K562 (cell line): ENCODE measurements at regions not wholly inside any gene's neighbourhood (a gene's known extent, or its start where the extent isn't known, plus 50 kb on each side); places are given as distances from the start of the nearest gene placed in this dataset.
A peak's percentile ranks its signal among the peaks of the same experiment; 100 is the strongest.

Source experiments
- ATAC-seq: fragments of 200-7000 bp; cut with Tn5 transposase; 3 replicates; pipeline ENCODE4 v1.9.1; 2020; ENCODE audit warnings: moderate library complexity
- BruUV-seq: library from RNA; stranded (reverse); fragments of 400-500 nt; replicated peaks from 2 replicates; lab custom pipeline; 2021; lab: Mats Ljungman, UMichigan
- CTCF ChIA-PET: fragments of 300-600 bp; formaldehyde crosslinking; extraction: SDS; loops from one replicate; lab custom pipeline; 2021; ENCODE audit warnings: low intra/inter-chr PET ratio; lab: Yijun Ruan, JAX
- POLR2A ChIA-PET: fragments of 300-600, 350-650 bp; sonication (Branson Sonifier 250); formaldehyde crosslinking; extraction: SDS; loops from one replicate; lab custom pipeline; 2021; ENCODE audit warnings: antibody characterized with exemption, inconsistent platforms; lab: Yijun Ruan, JAX
- DNase-seq, 4 experiments: peaks; one replicate each; pipeline versions ENCODE4 v3.0.0 to v3.0.0-alpha.2; 2011 to 2018; ENCODE audit warnings: low spot score in 3 of 4, mixed read lengths in 3 of 4; ENCODE audit errors: extremely low read depth in 1 of 4
- FAIRE-seq: peaks from 2 replicates; lab custom pipeline; 2011; peaks lifted over from hg19 to GRCh38; lab: Jason Lieb, UNC
- H2AFZ ChIP-seq: 2 replicates; pipeline ENCODE4 v1.6.0; 2011; ENCODE audit warnings: low read depth, low read length, control low read depth, inconsistent platforms
- H3K27ac ChIP-seq: fragments of 200-600 bp; 3 replicates; pipeline ENCODE4 v1.8.0; 2011; ENCODE audit warnings: low read depth, mild to moderate bottlenecking, control low read depth, inconsistent platforms, low read length, moderate library complexity, mixed read lengths; ENCODE audit errors: extremely low read depth
- H3K27me3 ChIP-seq, 2 experiments: fragments of 300-600 bp in 1 of 2; 2 replicates in 1 of 2; 3 replicates in 1 of 2; pipeline versions ENCODE4 v1.6.0 to v1.8.0; 2011; ENCODE audit warnings: inconsistent platforms in 2 of 2, low read length in 2 of 2, mild to moderate bottlenecking in 1 of 2, mixed read lengths in 1 of 2, moderate library complexity in 1 of 2; ENCODE audit not compliant: control insufficient read depth in 2 of 2, insufficient read depth in 2 of 2
- H3K36me3 ChIP-seq: fragments of 300-600 bp; 3 replicates; pipeline ENCODE4 v1.8.0; 2011; ENCODE audit warnings: mild to moderate bottlenecking, low read length, inconsistent platforms; ENCODE audit not compliant: control insufficient read depth, insufficient read depth
- H3K4me1 ChIP-seq, 2 experiments: fragments of 200-600 bp in 1 of 2; replicated peaks in 1 of 2; 2 replicates in 1 of 2; 3 replicates in 1 of 2; pipeline versions ENCODE4 v1.5.1 to v1.8.0; 2011; ENCODE audit warnings: inconsistent platforms in 2 of 2, low read length in 2 of 2, mild to moderate bottlenecking in 1 of 2, mixed read lengths in 1 of 2, moderate library complexity in 1 of 2; ENCODE audit not compliant: control insufficient read depth in 2 of 2, insufficient read depth in 2 of 2
- H3K4me2 ChIP-seq: 2 replicates; pipeline ENCODE4 v1.6.1; 2011; ENCODE audit warnings: low read length, control low read depth, inconsistent platforms, mixed read lengths; ENCODE audit not compliant: insufficient read depth
- H3K4me3 ChIP-seq: fragments of 200-600 bp; sonication (generic), shearing (Covaris generic); 2 replicates; pipeline ENCODE4 v1.5.1; 2016; ENCODE audit warnings: control low read depth, inconsistent platforms
- H3K79me2 ChIP-seq: fragments of 200-600 bp; 3 replicates; pipeline ENCODE4 v1.8.0; 2011; ENCODE audit warnings: low read length, inconsistent platforms; ENCODE audit not compliant: control insufficient read depth, insufficient read depth
- H3K9ac ChIP-seq, 2 experiments: 2 replicates each; pipeline versions ENCODE4 v1.6.0 to v1.6.1; 2011; ENCODE audit warnings: low read depth in 2 of 2, low read length in 2 of 2, control low read depth in 1 of 2, inconsistent platforms in 1 of 2, mild to moderate bottlenecking in 1 of 2, mixed read lengths in 1 of 2; ENCODE audit not compliant: insufficient read depth in 1 of 2
- H3K9me1 ChIP-seq: one replicate; pipeline ENCODE4 v1.6.0; 2011; ENCODE audit warnings: inconsistent platforms, mild to moderate bottlenecking, low read length, moderate library complexity; ENCODE audit not compliant: control insufficient read depth, insufficient read depth
- H3K9me3 ChIP-seq: replicated peaks from 2 replicates; pipeline ENCODE4 v1.5.1; 2011; ENCODE audit warnings: low read depth, low read length, inconsistent platforms; ENCODE audit not compliant: control insufficient read depth, insufficient read depth
- H4K20me1 ChIP-seq: replicated peaks from 2 replicates; pipeline ENCODE4 v1.6.1; 2011; ENCODE audit warnings: low read length, inconsistent platforms, mixed read lengths; ENCODE audit not compliant: control insufficient read depth, insufficient read depth
- C11orf30 ChIP-seq: fragments of 450-650 bp; IDR thresholded peaks from 2 replicates; pipeline ENCODE4 v1.6.1; 2016; ENCODE audit warnings: low read depth, mild to moderate bottlenecking
- CCNT2 ChIP-seq: IDR thresholded peaks from 2 replicates; pipeline ENCODE4 v1.6.1; 2011; ENCODE audit warnings: borderline replicate concordance, low read depth, mild to moderate bottlenecking, moderate library complexity, mixed read lengths, low read length; ENCODE audit not compliant: insufficient read length; ENCODE audit errors: extremely low read depth
- MAFF ChIP-seq: IDR thresholded peaks from 2 replicates; pipeline ENCODE4 v1.6.1; 2012; ENCODE audit warnings: low read length, improper control_type of control experiment
- MAFG ChIP-seq: fragments of 450-650 bp; conservative IDR thresholded peaks from 2 replicates; pipeline ENCODE4 v1.6.1; 2016; ENCODE audit warnings: missing genetic modification characterization, missing compliant biosample characterization
- MAFK ChIP-seq: IDR thresholded peaks from 2 replicates; pipeline ENCODE4 v1.6.1; 2011; ENCODE audit warnings: low read length, improper control_type of control experiment
- RBFOX2 ChIP-seq: fragments of 200-400 bp; formaldehyde crosslinking; IDR thresholded peaks from 2 replicates; pipeline ENCODE4 v1.6.1; 2017; ENCODE audit warnings: low read depth, mild to moderate bottlenecking, low read length, moderate library complexity
- SREBF1 ChIP-seq: fragments of 150-350 bp; IDR thresholded peaks from 2 replicates; pipeline ENCODE4 v1.6.1; 2014; ENCODE audit warnings: antibody characterized with exemption, low read depth, low read length, borderline replicate concordance
- TAF1 ChIP-seq: IDR thresholded peaks from 2 replicates; pipeline ENCODE4 v1.6.1; 2011; ENCODE audit warnings: mild to moderate bottlenecking, low read length, moderate library complexity; ENCODE audit not compliant: insufficient read depth, control insufficient read depth, severe bottlenecking; ENCODE audit errors: extremely low read depth
- ZNF143 ChIP-seq: sonication (generic); formaldehyde crosslinking; IDR thresholded peaks from 2 replicates; pipeline ENCODE4 v1.9.0; 2022; ENCODE audit warnings: mild to moderate bottlenecking, missing genetic modification reagents
- ZNF263 ChIP-seq: sonication (generic); formaldehyde crosslinking; IDR thresholded peaks from 2 replicates; pipeline ENCODE4 v1.8.0; 2022; ENCODE audit warnings: mild to moderate bottlenecking, missing genetic modification reagents, borderline replicate concordance
- ZNF316 ChIP-seq: fragments of 450-650 bp; IDR thresholded peaks from 2 replicates; pipeline ENCODE4 v1.6.1; 2016
- WGBS: fragments of 100-300 bp; shearing (Covaris generic); methylation state at CpG from one replicate; pipeline ENCODE4 v1.1.6; 2016; ENCODE audit warnings: low coverage, mixed read lengths; ENCODE audit not compliant: insufficient coverage; ENCODE audit errors: missing lambda C conversion rate; 5-methylcytosine and 5-hydroxymethylcytosine counted together
- in situ Hi-C: fragments of 300-500 bp; cut with MboI; formaldehyde crosslinking; loops from 4 replicates; pipeline ENCODE4 v1.15.0; 2018; ENCODE audit warnings: inconsistent platforms, mixed read lengths
- intact Hi-C: fragments of 100-400 bp; cut with micrococcal nuclease; formaldehyde crosslinking; loops from 2 replicates; pipeline ENCODE4 v1.14.2; 2022
- TF ChIP-seq, protein P1 (sequence below): fragments of 450-650 bp; IDR thresholded peaks from one replicate; pipeline ENCODE4 v1.6.1; 2018; ENCODE audit warnings: mild to moderate bottlenecking, moderate library complexity; ENCODE audit not compliant: partially characterized antibody
- TF ChIP-seq, protein P2 (sequence below): fragments of 450-650 bp; IDR thresholded peaks from 2 replicates; pipeline ENCODE4 v1.7.1; 2018; ENCODE audit warnings: mild to moderate bottlenecking, low read depth; ENCODE audit not compliant: partially characterized antibody

DNA sequence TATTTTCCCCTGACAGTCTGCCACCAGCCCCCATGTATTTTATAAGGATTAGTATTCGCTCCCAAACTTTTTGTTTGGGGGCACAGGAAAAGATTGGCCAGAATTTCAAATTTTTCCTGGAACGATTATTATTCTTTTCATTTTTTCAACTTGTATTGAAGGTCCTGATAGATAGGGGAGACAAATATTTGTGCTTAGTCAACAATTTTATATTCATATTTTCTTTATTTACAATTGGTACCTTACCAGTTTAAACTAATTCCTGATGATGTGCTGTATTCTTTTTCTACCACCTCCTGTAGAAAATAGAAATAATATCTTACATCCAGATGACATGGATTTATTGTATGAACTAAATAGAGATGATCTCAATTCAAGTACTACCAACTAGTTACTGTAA, 60.7 kb upstream of the TSLP start:
- ChIA-PET POLR2A (no interaction called here), CTCF (no interaction called here)
- Histone ChIP-seq H3K4me3 (no peak overlapping the region), H3K9ac (no peak overlapping the region), H3K9me3 (no peaks in the 10 kb centered on the region), H2AFZ (no peak overlapping the region), H3K27me3 (no peaks in the 10 kb centered on the region), H3K4me1 (no peaks in the 10 kb centered on the region), H3K36me3 (no peaks in the 10 kb centered on the region), H3K79me2 (no peaks in the 10 kb centered on the region), H3K27ac (no peak overlapping the region), H3K9me1 (no peaks in the 10 kb centered on the region), H3K4me2 (no peak overlapping the region), H4K20me1 (no peaks in the 10 kb centered on the region)
- ATAC-seq (no peak), FAIRE-seq (no peak), DNase-seq (no peak)
- WGBS, result 0% methylated on average over 2 of the region's 2 CpGs
- no TSS peak for BruUV-seq
- in situ Hi-C loops, result no loop called here
- intact Hi-C loops, result no loop called here
- TF ChIP-seq MAFF (peak; percentile 13; the same call in 1 of the 2 replicates), MAFG (tag) (peak; percentile 52), ZNF143 (CRISPR knock-in tag) (no peak), MAFK (0 out of 2 replicates have a peak, but pooled peaks have one; percentile 13), C11orf30 (peak; percentile 56; the same call in 1 of the 2 replicates), ZNF316 (peak; percentile 74), RBFOX2 (no peak)

DNA sequence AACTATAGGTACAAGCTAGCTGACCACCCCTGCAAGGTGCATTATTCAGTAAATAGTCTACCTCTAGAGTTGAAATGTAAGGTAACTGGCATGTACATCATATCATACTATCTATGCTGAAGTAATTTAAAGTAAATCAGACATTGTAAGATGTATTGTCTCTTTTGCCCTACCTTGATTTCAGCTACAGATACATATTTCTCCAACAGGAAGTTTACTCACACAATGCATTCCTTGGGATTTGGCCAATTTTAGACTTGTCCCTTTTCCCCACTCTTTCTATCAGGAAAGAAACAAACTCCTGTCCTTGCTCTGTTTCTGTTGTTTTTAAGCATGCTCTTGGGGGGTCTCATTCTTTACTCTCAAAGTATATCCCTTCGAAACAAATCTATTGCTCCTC, 58.5 kb upstream of the TSLP start:
- H3K9ac ChIP-seq, result no peak overlapping the region
- in situ Hi-C loops (no loop called here), intact Hi-C loops (no loop called here)
- BruUV-seq, result no TSS peak
- H3K27ac ChIP-seq, result no peak overlapping the region
- CTCF ChIA-PET, result no interaction called here
- H3K79me2 ChIP-seq, result no peaks in the 10 kb centered on the region
- H2AFZ ChIP-seq, result no peak overlapping the region
- FAIRE-seq, result no peak
- H3K9me1 ChIP-seq, result no peaks in the 10 kb centered on the region
- H3K4me2 ChIP-seq, result no peak overlapping the region
- H3K9me3 ChIP-seq, result no peaks in the 10 kb centered on the region
- WGBS, result 7% methylated on average over 1 of the region's 1 CpG
- POLR2A ChIA-PET, result no interaction called here
- H3K27me3 ChIP-seq, result no peaks in the 10 kb centered on the region
- no peak for ATAC-seq
- H3K36me3 ChIP-seq, result no peaks in the 10 kb centered on the region
- no peak overlapping the region for H3K4me3 ChIP-seq
- no peak for DNase-seq
- H4K20me1 ChIP-seq, result no peaks in the 10 kb centered on the region
- no peaks in the 10 kb centered on the region for H3K4me1 ChIP-seq
- no peak for TF ChIP-seq ZNF263 (CRISPR knock-in tag)
- TF ChIP-seq, protein P1, sequence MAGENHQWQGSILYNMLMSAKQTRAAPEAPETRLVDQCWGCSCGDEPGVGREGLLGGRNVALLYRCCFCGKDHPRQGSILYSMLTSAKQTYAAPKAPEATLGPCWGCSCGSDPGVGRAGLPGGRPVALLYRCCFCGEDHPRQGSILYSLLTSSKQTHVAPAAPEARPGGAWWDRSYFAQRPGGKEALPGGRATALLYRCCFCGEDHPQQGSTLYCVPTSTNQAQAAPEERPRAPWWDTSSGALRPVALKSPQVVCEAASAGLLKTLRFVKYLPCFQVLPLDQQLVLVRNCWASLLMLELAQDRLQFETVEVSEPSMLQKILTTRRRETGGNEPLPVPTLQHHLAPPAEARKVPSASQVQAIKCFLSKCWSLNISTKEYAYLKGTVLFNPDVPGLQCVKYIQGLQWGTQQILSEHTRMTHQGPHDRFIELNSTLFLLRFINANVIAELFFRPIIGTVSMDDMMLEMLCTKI, result no peak
- no peak for TF ChIP-seq CCNT2
- TF ChIP-seq SREBF1, result no peak
- TF ChIP-seq, protein P2, sequence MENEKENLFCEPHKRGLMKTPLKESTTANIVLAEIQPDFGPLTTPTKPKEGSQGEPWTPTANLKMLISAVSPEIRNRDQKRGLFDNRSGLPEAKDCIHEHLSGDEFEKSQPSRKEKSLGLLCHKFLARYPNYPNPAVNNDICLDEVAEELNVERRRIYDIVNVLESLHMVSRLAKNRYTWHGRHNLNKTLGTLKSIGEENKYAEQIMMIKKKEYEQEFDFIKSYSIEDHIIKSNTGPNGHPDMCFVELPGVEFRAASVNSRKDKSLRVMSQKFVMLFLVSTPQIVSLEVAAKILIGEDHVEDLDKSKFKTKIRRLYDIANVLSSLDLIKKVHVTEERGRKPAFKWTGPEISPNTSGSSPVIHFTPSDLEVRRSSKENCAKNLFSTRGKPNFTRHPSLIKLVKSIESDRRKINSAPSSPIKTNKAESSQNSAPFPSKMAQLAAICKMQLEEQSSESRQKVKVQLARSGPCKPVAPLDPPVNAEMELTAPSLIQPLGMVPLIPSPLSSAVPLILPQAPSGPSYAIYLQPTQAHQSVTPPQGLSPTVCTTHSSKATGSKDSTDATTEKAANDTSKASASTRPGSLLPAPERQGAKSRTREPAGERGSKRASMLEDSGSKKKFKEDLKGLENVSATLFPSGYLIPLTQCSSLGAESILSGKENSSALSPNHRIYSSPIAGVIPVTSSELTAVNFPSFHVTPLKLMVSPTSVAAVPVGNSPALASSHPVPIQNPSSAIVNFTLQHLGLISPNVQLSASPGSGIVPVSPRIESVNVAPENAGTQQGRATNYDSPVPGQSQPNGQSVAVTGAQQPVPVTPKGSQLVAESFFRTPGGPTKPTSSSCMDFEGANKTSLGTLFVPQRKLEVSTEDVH, result no peak
- TF ChIP-seq TAF1, result no peak
